Tibial nerve (tissue), 3 donors: ENCODE measurements at regions not wholly inside any gene's neighbourhood (a gene's known extent, or its start where the extent isn't known, plus 50 kb on each side); places are given as distances from the start of the nearest gene placed in this dataset.

Source experiments
- EP300 ChIP-seq, 2 donors: sonication (generic); formaldehyde crosslinking; IDR thresholded peaks; one replicate each; pipeline ENCODE4 v1.6.1; 2017; ENCODE audit warnings: antibody characterized with exemption in 2 of 2, mild to moderate bottlenecking in 1 of 2
- POLR2A ChIP-seq, 2 donors: fragments of 450-650 bp; IDR thresholded peaks; one replicate each; pipeline ENCODE4 v1.6.1; 2017; ENCODE audit warnings: antibody characterized with exemption in 2 of 2, mild to moderate bottlenecking in 2 of 2, moderate library complexity in 2 of 2

- TF ChIP-seq POLR2A (IDR thresholded peaks at IDR 0.05) (no peak), EP300 (IDR thresholded peaks at IDR 0.05) (no peak)
These were observed 88.6 kb downstream of the ADAMTS1 start for GRCh38 chr21:26756491-26757159.
